Endothelial cell of umbilical vein (primary cell): ENCODE measurements at regions not wholly inside any gene's neighbourhood (a gene's known extent, or its start where the extent isn't known, plus 50 kb on each side); places are given as distances from the start of the nearest gene placed in this dataset.

Experiments
- BruUV-seq: library from RNA; stranded (reverse); fragments of 400-500 nt; replicated peaks from 2 replicates; lab custom pipeline; 2021; lab: Mats Ljungman, UMichigan
- CTCF ChIA-PET: fragments of 300-600, 350-600 bp; sonication (Branson Sonifier 250); formaldehyde crosslinking; loops from one replicate; lab custom pipeline; 2021; ENCODE audit warnings: antibody characterized with exemption, inconsistent platforms; lab: Charles Lee
- POLR2A ChIA-PET: fragments of 300-600, 350-600 bp; sonication (Branson Sonifier 250); formaldehyde crosslinking; loops from one replicate; lab custom pipeline; 2021; ENCODE audit warnings: antibody characterized with exemption, inconsistent platforms; lab: Charles Lee
- DNase-seq: peaks from one replicate; pipeline ENCODE4 v3.0.0-alpha.2; 2011; ENCODE audit warnings: low read depth, low spot score
- FAIRE-seq: peaks from 2 replicates; lab custom pipeline; 2011; peaks lifted over from hg19 to GRCh38; lab: Jason Lieb, UNC
- H2AFZ ChIP-seq: 2 replicates; pipeline ENCODE4 v1.6.0; 2012; ENCODE audit warnings: low read depth, low read length, control low read depth, inconsistent platforms
- H3K27ac ChIP-seq: 2 replicates; pipeline ENCODE4 v1.5.1; 2011; ENCODE audit warnings: low read depth, mild to moderate bottlenecking, control low read depth, low read length, moderate library complexity; ENCODE audit not compliant: insufficient read depth
- H3K27me3 ChIP-seq, 2 experiments: 2 replicates each; pipeline versions ENCODE4 v1.6.0 to v1.6.1; 2011; ENCODE audit warnings: low read length in 2 of 2, mixed read lengths in 1 of 2; ENCODE audit not compliant: control insufficient read depth in 2 of 2, insufficient read depth in 2 of 2
- H3K36me3 ChIP-seq, 2 experiments: 2 replicates in 1 of 2; 3 replicates in 1 of 2; pipeline ENCODE4 v1.5.1; 2011; ENCODE audit warnings: low read length in 2 of 2, mild to moderate bottlenecking in 1 of 2, moderate library complexity in 1 of 2; ENCODE audit not compliant: control insufficient read depth in 2 of 2, insufficient read depth in 2 of 2; ENCODE audit errors: extremely low read depth in 1 of 2
- H3K4me1 ChIP-seq: 3 replicates; pipeline ENCODE4 v1.5.1; 2011; ENCODE audit warnings: mild to moderate bottlenecking, low read length; ENCODE audit not compliant: control insufficient read depth, insufficient read depth; ENCODE audit errors: extremely low read depth
- H3K4me2 ChIP-seq: 2 replicates; pipeline ENCODE4 v1.6.1; 2011; ENCODE audit warnings: low read length, control low read depth, mixed read lengths; ENCODE audit not compliant: insufficient read depth
- H3K4me3 ChIP-seq, 3 experiments: fragments of 200-600 bp in 1 of 3; sonication (generic), shearing (Covaris generic) in 1 of 3; replicated peaks in 1 of 3; 2 replicates each; pipeline ENCODE4 v1.5.1; 2011 to 2016; ENCODE audit warnings: control low read depth in 3 of 3, low read length in 3 of 3, mild to moderate bottlenecking in 2 of 3, inconsistent platforms in 1 of 3, low read depth in 1 of 3, moderate library complexity in 1 of 3; ENCODE audit not compliant: insufficient read depth in 1 of 3
- H3K79me2 ChIP-seq: 2 replicates; pipeline ENCODE4 v1.6.0; 2012; ENCODE audit warnings: low read length, inconsistent platforms; ENCODE audit not compliant: control insufficient read depth, insufficient read depth
- H3K9ac ChIP-seq: replicated peaks from 2 replicates; pipeline ENCODE3; 2011; ENCODE audit warnings: low read length, control low read depth; ENCODE audit not compliant: insufficient read depth; ENCODE audit errors: extremely low read depth
- H3K9me1 ChIP-seq: replicated peaks from 3 replicates; pipeline ENCODE4 v1.6.0; 2011; ENCODE audit warnings: mild to moderate bottlenecking, low read length; ENCODE audit not compliant: control insufficient read depth, insufficient read depth; ENCODE audit errors: extremely low read depth
- H3K9me3 ChIP-seq: replicated peaks from 2 replicates; pipeline ENCODE4 v1.5.1; 2012; ENCODE audit warnings: low read length, inconsistent platforms; ENCODE audit not compliant: control insufficient read depth, insufficient read depth
- H4K20me1 ChIP-seq: replicated peaks from 2 replicates; pipeline ENCODE3; 2011; ENCODE audit warnings: mild to moderate bottlenecking, low read length; ENCODE audit not compliant: control insufficient read depth, insufficient read depth; ENCODE audit errors: extremely low read depth
- EZH2 ChIP-seq: IDR thresholded peaks from 2 replicates; pipeline ENCODE4 v1.6.1; 2012; ENCODE audit warnings: borderline replicate concordance, low read depth, mild to moderate bottlenecking, moderate library complexity, low read length, inconsistent platforms; ENCODE audit not compliant: severe bottlenecking
- FOS ChIP-seq: IDR thresholded peaks from 2 replicates; pipeline ENCODE4 v1.6.1; 2011; ENCODE audit warnings: mild to moderate bottlenecking, low read length, moderate library complexity, borderline replicate concordance; ENCODE audit not compliant: insufficient read depth
- GATA2 ChIP-seq: IDR thresholded peaks from 2 replicates; pipeline ENCODE4 v1.7.0; 2011; ENCODE audit warnings: low read depth, mild to moderate bottlenecking, moderate library complexity, mixed read lengths, low read length; ENCODE audit not compliant: insufficient read length, insufficient read depth
- POLR2A ChIP-seq: IDR thresholded peaks from 2 replicates; pipeline ENCODE4 v1.6.1; 2012; ENCODE audit warnings: low read depth, mild to moderate bottlenecking, control low read depth, low read length
- POLR2AphosphoS5 ChIP-seq: IDR thresholded peaks from 2 replicates; pipeline ENCODE4 v1.6.1; 2012; ENCODE audit warnings: low read depth, mild to moderate bottlenecking, control low read depth, low read length, moderate library complexity; ENCODE audit not compliant: insufficient read depth
- dilution Hi-C: fragments of 300-500 bp; cut with MboI; formaldehyde crosslinking; loops from one replicate; pipeline ENCODE4 v1.15.0; 2019; ENCODE audit warnings: low sequenced_read_pairs; ENCODE audit not compliant: extremely low pct_ligation_motif_present
- intact Hi-C: fragments of 100-400 bp; cut with micrococcal nuclease; formaldehyde crosslinking; loops from one replicate; pipeline ENCODE4 v1.10.0; 2022
- TF ChIP-seq, protein P1 (sequence below), 2 donors: IDR thresholded peaks; 1 replicate in 1 of 2; 2 replicates in 1 of 2; pipeline ENCODE4 v1.5.1; 2011; ENCODE audit warnings: low read length in 2 of 2, mild to moderate bottlenecking in 2 of 2, moderate library complexity in 2 of 2, control low read depth in 1 of 2, inconsistent platforms in 1 of 2, low read depth in 1 of 2; ENCODE audit not compliant: insufficient read depth in 1 of 2; ENCODE audit errors: extremely low read depth in 1 of 2
- TF ChIP-seq, protein P2 (sequence below): IDR thresholded peaks from 2 replicates; pipeline ENCODE4 v1.6.1; 2011; ENCODE audit not compliant: insufficient read depth, insufficient read length

DNA sequence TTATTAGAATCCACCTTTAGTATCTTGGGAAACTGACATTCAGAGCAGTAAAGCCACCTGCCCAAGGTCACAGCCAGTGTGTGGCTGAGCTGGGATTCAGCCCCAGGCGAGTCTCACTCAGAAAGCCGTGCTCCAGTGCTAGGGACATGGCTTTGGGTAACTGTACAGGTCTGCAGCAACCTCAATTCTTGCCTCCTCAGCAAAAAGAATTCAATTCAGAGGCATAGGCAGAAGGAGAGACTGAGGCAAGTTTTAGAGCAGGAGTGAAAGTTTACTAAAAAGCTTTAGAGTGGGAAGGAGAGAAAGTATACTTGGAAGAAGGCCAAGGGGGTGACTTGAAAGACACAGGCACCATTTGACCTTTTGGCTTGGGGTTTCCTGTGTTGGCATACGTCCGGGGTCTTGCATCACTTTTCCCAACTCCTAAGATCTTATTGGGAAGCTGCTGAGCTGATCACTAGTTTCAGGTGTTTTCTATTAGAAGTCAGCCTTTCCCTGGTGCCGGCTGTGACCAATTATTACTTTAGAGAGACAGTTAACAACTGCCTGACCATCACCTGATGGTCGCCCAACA, 529.3 kb downstream of the MATN1 start:
- Histone ChIP-seq H3K4me1 (no peaks in the 10 kb centered on the region), H3K36me3 (no peaks in the 10 kb centered on the region), H3K9ac (no peak overlapping the region), H4K20me1 (no peaks in the 10 kb centered on the region), H3K4me2 (no peak overlapping the region), H3K9me1 (no peaks in the 10 kb centered on the region), H2AFZ (no peak overlapping the region), H3K79me2 (no peaks in the 10 kb centered on the region), H3K27me3 (no peaks in the 10 kb centered on the region), H3K9me3 (no peaks in the 10 kb centered on the region), H3K4me3 (no peak overlapping the region), H3K27ac (no peak overlapping the region)
- BruUV-seq = no TSS peak
- intact Hi-C loops (no loop called here), dilution Hi-C loops (no loop called here)
- FAIRE-seq = no peak
- POLR2A ChIA-PET = no interaction called here
- TF ChIP-seq POLR2AphosphoS5 (no peak), EZH2 (no peak), FOS (no peak), GATA2 (no peak), POLR2A (no peak)
- TF ChIP-seq, protein P1, sequence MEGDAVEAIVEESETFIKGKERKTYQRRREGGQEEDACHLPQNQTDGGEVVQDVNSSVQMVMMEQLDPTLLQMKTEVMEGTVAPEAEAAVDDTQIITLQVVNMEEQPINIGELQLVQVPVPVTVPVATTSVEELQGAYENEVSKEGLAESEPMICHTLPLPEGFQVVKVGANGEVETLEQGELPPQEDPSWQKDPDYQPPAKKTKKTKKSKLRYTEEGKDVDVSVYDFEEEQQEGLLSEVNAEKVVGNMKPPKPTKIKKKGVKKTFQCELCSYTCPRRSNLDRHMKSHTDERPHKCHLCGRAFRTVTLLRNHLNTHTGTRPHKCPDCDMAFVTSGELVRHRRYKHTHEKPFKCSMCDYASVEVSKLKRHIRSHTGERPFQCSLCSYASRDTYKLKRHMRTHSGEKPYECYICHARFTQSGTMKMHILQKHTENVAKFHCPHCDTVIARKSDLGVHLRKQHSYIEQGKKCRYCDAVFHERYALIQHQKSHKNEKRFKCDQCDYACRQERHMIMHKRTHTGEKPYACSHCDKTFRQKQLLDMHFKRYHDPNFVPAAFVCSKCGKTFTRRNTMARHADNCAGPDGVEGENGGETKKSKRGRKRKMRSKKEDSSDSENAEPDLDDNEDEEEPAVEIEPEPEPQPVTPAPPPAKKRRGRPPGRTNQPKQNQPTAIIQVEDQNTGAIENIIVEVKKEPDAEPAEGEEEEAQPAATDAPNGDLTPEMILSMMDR (IDR thresholded peaks at IDR 0.05; ENCODE audit: extremely low read depth in 1 of 2, insufficient read depth in 1 of 2, low read depth in 1 of 2, low read length in 2 of 2) = no peak
- TF ChIP-seq, protein P2, sequence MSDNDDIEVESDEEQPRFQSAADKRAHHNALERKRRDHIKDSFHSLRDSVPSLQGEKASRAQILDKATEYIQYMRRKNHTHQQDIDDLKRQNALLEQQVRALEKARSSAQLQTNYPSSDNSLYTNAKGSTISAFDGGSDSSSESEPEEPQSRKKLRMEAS = no peak
- CTCF ChIA-PET = no interaction called here
- DNase-seq = no peak
